Esophagus muscularis mucosa (tissue), 3 donors: ENCODE measurements at regions not wholly inside any gene's neighbourhood (a gene's known extent, or its start where the extent isn't known, plus 50 kb on each side); places are given as distances from the start of the nearest gene placed in this dataset.

ENCODE experiments used
- CTCF ChIP-seq, 3 experiments: fragments of 200-600 bp in 2 of 3; fragments of 450-650 bp in 1 of 3; sonication (generic) in 2 of 3; IDR thresholded peaks; one replicate each; pipeline ENCODE4 v1.5.1; 2017 to 2019; ENCODE audit warnings: antibody characterized with exemption in 3 of 3, mild to moderate bottlenecking in 2 of 3, moderate library complexity in 1 of 3
- POLR2A ChIP-seq: fragments of 450-650 bp; IDR thresholded peaks from one replicate; pipeline ENCODE4 v1.6.1; 2017; ENCODE audit warnings: antibody characterized with exemption, moderate library complexity, mild to moderate bottlenecking, low read depth
- POLR2AphosphoS5 ChIP-seq, 2 donors: sonication (generic); formaldehyde crosslinking; IDR thresholded peaks; one replicate each; pipeline ENCODE4 v1.6.1; 2017; ENCODE audit warnings: antibody characterized with exemption in 2 of 2

- TF ChIP-seq CTCF (IDR thresholded peaks at IDR 0.05) (no peak), POLR2A (no peak), POLR2AphosphoS5 (IDR thresholded peaks at IDR 0.05) (no peak)
Observed at GRCh38 chr5:109953761-109954160, 264.0 kb downstream of the MAN2A1 start.
